MM.1S (cell line): ENCODE measurements at regions not wholly inside any gene's neighbourhood (a gene's known extent, or its start where the extent isn't known, plus 50 kb on each side); places are given as distances from the start of the nearest gene placed in this dataset.

Experiments
- EZH2 ChIP-seq: fragments of 300-600 bp; sonication (generic); optimal IDR thresholded peaks from 2 replicates; pipeline ENCODE3; 2017; ENCODE audit warnings: low read depth, mild to moderate bottlenecking, antibody characterized with exemption, low read length, mixed read lengths
- EZH2phosphoT487 ChIP-seq: fragments of 300-600 bp; sonication (generic); IDR thresholded peaks from 2 replicates; pipeline ENCODE4 v1.6.1; 2018; ENCODE audit warnings: antibody characterized with exemption, low read length
- TF ChIP-seq, protein P1 (sequence below): fragments of 300-600 bp; sonication (generic); IDR thresholded peaks from 2 replicates; pipeline ENCODE4 v1.5.1; 2016; ENCODE audit warnings: antibody characterized with exemption, low read length, mixed read lengths

DNA sequence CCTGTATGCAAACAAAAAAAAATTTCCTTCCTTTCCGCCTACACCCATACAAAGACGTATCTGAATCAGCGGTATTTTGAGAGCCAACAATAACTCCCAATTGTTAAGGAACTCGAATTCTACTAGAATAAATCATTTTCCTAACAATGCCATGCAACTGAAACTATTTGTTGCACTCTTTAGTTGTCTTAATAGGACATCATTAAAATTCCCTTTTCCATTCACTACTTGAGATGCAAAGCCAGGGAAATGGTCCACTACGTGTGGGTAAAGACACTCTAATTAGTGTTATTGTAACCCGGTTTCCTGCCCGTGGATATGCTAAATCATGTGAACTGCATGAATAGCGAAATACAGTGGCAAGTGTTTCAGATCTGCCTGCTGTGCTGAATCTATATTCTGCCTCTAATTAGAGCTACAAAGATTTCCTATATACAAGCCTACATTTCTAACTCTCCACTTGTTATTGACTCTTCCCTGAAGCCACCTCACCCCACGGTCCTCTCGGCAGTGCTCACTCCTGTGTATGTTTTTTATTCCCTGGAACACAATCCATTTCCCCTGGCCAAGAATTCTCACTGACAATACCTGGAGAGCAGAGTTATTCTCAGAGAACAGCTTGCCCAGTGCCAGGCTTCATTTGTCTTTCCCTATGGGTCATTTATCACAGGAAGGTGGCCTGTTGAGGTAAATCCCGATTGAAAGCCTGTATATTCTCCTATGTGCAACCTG is 168.3 kb downstream of the PAWR start:
- TF ChIP-seq, protein P1, sequence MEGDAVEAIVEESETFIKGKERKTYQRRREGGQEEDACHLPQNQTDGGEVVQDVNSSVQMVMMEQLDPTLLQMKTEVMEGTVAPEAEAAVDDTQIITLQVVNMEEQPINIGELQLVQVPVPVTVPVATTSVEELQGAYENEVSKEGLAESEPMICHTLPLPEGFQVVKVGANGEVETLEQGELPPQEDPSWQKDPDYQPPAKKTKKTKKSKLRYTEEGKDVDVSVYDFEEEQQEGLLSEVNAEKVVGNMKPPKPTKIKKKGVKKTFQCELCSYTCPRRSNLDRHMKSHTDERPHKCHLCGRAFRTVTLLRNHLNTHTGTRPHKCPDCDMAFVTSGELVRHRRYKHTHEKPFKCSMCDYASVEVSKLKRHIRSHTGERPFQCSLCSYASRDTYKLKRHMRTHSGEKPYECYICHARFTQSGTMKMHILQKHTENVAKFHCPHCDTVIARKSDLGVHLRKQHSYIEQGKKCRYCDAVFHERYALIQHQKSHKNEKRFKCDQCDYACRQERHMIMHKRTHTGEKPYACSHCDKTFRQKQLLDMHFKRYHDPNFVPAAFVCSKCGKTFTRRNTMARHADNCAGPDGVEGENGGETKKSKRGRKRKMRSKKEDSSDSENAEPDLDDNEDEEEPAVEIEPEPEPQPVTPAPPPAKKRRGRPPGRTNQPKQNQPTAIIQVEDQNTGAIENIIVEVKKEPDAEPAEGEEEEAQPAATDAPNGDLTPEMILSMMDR, result no peak
- TF ChIP-seq EZH2 (no peak), EZH2phosphoT487 (no peak)
